ENCODE measurements at regions not wholly inside any gene's neighbourhood (a gene's known extent, or its start where the extent isn't known, plus 50 kb on each side); places are given as distances from the start of the nearest gene placed in this dataset.

- no peak for TF ChIP-seq CTCF (IDR thresholded peaks at IDR 0.05)
- TF ChIP-seq POLR2A (IDR thresholded peaks at IDR 0.05) = no peak
Measured at GRCh38 chr5:135700731-135701130, 121.9 kb upstream of the CXCL14 start.
